ENCODE measurements at regions not wholly inside any gene's neighbourhood (a gene's known extent, or its start where the extent isn't known, plus 50 kb on each side); places are given as distances from the start of the nearest gene placed in this dataset.

DNA sequence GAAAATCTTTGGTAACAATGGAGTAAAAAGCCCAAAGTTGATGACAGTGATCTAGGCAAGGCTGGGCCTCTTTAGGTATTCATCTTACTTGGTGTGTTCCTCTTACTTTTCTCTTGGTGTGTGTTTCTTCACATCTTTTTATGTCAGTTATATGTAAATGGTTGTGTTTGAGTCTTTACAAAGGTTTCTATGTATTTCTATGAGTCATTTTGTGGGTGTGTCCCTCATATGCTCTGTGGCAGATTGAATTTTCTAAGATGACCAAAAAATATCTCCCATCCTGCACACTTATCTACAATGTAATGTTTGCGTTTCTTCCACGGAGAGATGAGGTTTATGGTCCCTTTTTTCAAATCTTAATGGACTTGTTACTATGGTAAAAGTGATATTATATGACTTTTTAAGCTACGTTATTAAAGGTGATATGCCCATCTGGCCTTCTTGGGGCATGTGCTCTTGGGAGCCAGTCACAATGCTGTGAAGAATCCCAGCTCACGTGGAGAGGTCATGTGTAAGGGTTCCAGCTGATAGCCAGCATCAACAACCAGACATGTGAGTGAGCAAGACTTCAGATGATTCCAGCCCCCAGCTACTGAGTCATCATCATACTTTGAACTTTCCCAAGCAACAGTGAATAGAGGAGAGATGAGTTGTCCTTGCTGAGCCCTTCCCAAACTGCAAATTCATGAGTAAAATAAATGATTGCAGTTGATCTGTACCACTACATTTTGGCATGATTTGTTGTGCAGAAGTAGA lies 126.9 kb downstream of the CBLL2 start:
- 73 to 92% methylated on average over 3 to 4 of the region's 4 CpGs for WGBS, 2 donors

GRCh38 chrX:22404297-22404696 lies 131.6 kb downstream of the CBLL2 start:
- no peak for ATAC-seq (ENCODE audit: low FRiP score in 2 of 2)

More for the DNA sequence above, 126.9 kb downstream of the CBLL2 start:
- no peaks in the 10 kb centered on the region for H3K4me1 ChIP-seq
- no peaks in the 10 kb centered on the region for H3K27me3 ChIP-seq
- no peaks in the 10 kb centered on the region for H3K9me3 ChIP-seq
- ATAC-seq (ENCODE audit: low FRiP score in 2 of 2) (no peak), DNase-seq (no peak)
- TF ChIP-seq, protein P1, sequence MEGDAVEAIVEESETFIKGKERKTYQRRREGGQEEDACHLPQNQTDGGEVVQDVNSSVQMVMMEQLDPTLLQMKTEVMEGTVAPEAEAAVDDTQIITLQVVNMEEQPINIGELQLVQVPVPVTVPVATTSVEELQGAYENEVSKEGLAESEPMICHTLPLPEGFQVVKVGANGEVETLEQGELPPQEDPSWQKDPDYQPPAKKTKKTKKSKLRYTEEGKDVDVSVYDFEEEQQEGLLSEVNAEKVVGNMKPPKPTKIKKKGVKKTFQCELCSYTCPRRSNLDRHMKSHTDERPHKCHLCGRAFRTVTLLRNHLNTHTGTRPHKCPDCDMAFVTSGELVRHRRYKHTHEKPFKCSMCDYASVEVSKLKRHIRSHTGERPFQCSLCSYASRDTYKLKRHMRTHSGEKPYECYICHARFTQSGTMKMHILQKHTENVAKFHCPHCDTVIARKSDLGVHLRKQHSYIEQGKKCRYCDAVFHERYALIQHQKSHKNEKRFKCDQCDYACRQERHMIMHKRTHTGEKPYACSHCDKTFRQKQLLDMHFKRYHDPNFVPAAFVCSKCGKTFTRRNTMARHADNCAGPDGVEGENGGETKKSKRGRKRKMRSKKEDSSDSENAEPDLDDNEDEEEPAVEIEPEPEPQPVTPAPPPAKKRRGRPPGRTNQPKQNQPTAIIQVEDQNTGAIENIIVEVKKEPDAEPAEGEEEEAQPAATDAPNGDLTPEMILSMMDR (IDR thresholded peaks at IDR 0.05), result no peak
- TF ChIP-seq EP300 (IDR thresholded peaks at IDR 0.05), result no peak
- TF ChIP-seq POLR2AphosphoS5 (IDR thresholded peaks at IDR 0.05), result no peak
- TF ChIP-seq POLR2A (IDR thresholded peaks at IDR 0.05), result no peak
- no peak overlapping the region for H3K27ac ChIP-seq
- H3K36me3 ChIP-seq, result no peaks in the 10 kb centered on the region
- H3K4me3 ChIP-seq, result no peak overlapping the region

DNA sequence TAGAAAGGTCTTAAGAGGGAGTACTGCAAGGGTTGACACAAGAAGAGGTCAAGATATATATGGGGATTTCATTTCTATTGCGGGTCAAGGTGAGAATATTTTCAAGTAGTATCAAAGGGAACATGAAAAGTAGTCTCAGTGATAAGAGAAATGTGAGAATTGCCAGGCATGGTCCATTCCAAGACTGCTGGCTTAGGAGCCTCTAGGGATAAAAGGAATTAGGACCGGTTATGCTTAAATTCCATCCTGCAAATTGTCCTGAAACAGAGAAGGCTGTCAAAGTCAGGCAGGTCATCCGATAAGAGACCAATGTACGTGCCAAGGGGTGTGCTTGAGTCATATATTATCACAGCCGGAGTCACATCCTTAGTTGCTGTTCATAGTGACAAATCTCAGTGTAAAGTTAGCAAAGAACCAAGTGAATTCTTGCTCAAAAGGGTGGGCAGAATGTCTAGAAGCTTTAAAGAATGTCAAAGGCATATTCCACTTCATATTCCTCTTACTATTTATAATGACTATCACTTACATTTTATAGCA lies 133.6 kb downstream of the CBLL2 start:
- H3K27ac ChIP-seq, result no peak overlapping the region
- ATAC-seq (ENCODE audit: low FRiP score in 2 of 2) (no peak), DNase-seq (no peak)
- H3K9me3 ChIP-seq, result no peaks in the 10 kb centered on the region
- no peaks in the 10 kb centered on the region for H3K4me1 ChIP-seq
- TF ChIP-seq POLR2AphosphoS5 (IDR thresholded peaks at IDR 0.05) (no peak), POLR2A (IDR thresholded peaks at IDR 0.05) (no peak)
- H3K4me3 ChIP-seq, result no peak overlapping the region
- no peaks in the 10 kb centered on the region for H3K27me3 ChIP-seq
- H3K36me3 ChIP-seq, result no peaks in the 10 kb centered on the region
- 77 to 90% methylated on average over 5 of the region's 5 CpGs for WGBS, 2 donors

More at GRCh38 chrX:22404297-22404696, 131.6 kb downstream of the CBLL2 start:
- no peak overlapping the region for H3K4me3 ChIP-seq
- no peak for DNase-seq
- H3K9me3 ChIP-seq, result no peaks in the 10 kb centered on the region
- H3K4me1 ChIP-seq, result no peaks in the 10 kb centered on the region
- 95 to 98% methylated on average over 3 of the region's 3 CpGs for WGBS, 2 donors
- H3K27me3 ChIP-seq, result no peaks in the 10 kb centered on the region
- no peak overlapping the region for H3K27ac ChIP-seq
- H3K36me3 ChIP-seq, result no peaks in the 10 kb centered on the region
- TF ChIP-seq, protein P1 (IDR thresholded peaks at IDR 0.05), result no peak
- TF ChIP-seq POLR2AphosphoS5 (IDR thresholded peaks at IDR 0.05) (no peak), EP300 (IDR thresholded peaks at IDR 0.05) (no peak)

DNA sequence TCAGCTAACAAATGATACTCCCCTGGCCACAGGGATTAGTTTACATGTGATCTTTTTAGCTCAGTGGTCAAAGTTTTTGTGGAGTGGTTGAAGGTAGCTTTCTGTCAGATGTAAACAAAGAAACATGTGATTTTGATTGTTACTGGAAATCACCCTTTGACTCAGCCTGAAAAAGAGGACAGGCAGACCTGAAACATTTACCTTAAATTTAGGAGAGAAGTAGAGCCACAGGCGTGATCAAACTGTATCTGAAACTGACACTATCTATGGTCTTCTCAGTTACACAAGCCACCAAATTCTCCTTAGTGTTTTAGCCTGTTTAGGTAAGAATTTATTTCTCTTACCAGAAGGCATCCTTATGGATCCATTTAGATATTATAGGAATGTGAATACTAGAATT lies 136.7 kb downstream of the CBLL2 start:
- no peaks in the 10 kb centered on the region for H3K9me3 ChIP-seq
- 64 to 77% methylated on average over 1 of the region's 1 CpG for WGBS, 2 donors
- TF ChIP-seq, protein P1 (IDR thresholded peaks at IDR 0.05), result no peak
- TF ChIP-seq POLR2A (IDR thresholded peaks at IDR 0.05) (no peak), POLR2AphosphoS5 (IDR thresholded peaks at IDR 0.05) (no peak), EP300 (IDR thresholded peaks at IDR 0.05) (no peak)
- no peaks in the 10 kb centered on the region for H3K4me1 ChIP-seq
- DNase-seq (no peak), ATAC-seq (ENCODE audit: low FRiP score in 2 of 2) (no peak)
- H3K4me3 ChIP-seq, result no peak overlapping the region
- H3K27me3 ChIP-seq, result no peaks in the 10 kb centered on the region
- no peaks in the 10 kb centered on the region for H3K36me3 ChIP-seq
- H3K27ac ChIP-seq, result no peak overlapping the region

DNA sequence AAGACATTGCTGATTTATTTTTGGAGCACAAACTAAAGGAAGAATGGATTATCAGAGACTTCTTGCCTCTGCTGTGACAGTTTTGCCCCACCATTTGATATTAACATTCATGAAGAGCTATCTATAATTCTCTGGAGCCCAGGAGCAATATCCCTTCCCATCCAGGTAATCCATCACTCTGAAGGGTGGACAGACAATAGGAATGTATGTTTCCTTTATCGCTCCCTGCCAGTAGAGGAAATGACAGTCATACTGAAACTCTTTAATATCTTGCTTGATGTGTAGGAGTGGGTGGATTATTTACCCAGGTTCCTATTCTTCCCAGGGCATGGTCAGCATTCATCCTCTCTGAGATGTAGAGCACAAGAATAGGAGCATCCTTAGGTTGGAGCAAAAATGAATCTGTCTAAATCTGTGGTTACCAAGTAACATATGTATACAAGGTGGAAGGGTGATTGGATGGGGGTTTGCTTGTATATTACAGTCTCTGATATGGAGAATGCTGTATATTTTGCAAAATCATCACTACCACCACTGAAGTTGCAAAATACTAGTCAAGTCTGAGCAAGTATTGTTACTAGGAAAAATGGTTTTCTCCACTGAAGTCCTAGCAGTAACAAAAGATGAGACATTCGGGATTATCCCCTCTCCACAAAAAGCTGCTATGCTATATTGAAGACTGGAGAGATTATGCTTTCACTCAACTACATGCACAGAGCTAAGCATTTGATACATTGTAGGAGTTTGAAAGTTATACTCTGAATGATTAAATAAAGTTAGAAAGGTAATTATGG lies 151.6 kb downstream of the CBLL2 start:
- Histone ChIP-seq H3K36me3 (no peaks in the 10 kb centered on the region), H3K27ac (no peak overlapping the region), H3K9me3 (no peaks in the 10 kb centered on the region), H3K27me3 (no peaks in the 10 kb centered on the region), H3K4me3 (no peak overlapping the region), H3K4me1 (no peaks in the 10 kb centered on the region)
- 84 to 88% methylated on average over 2 of the region's 2 CpGs for WGBS, 2 donors
- no peak for TF ChIP-seq EP300 (IDR thresholded peaks at IDR 0.05)
- no peak for TF ChIP-seq POLR2A (IDR thresholded peaks at IDR 0.05)
- no peak for TF ChIP-seq POLR2AphosphoS5 (IDR thresholded peaks at IDR 0.05)
- TF ChIP-seq, protein P1 (IDR thresholded peaks at IDR 0.05), result no peak
- ATAC-seq (ENCODE audit: low FRiP score in 2 of 2), result no peak
- no peak for DNase-seq
